Endothelial cell (in vitro differentiated cells): ENCODE measurements at regions not wholly inside any gene's neighbourhood (a gene's known extent, or its start where the extent isn't known, plus 50 kb on each side); places are given as distances from the start of the nearest gene placed in this dataset.

Experiments
- DNase-seq: peaks from one replicate; pipeline ENCODE4 v3.0.0; 2021; ENCODE audit warnings: low spot score
- H3K27ac Mint-ChIP-seq: one replicate; pipeline ENCODE4 v1.8.0; 2021; ENCODE audit warnings: mixed read lengths, inconsistent platforms; ENCODE audit not compliant: unreplicated experiment
- H3K27me3 Mint-ChIP-seq: one replicate; pipeline ENCODE4 v1.8.0; 2021; ENCODE audit warnings: mild to moderate bottlenecking, moderate library complexity, mixed read lengths, inconsistent platforms; ENCODE audit not compliant: unreplicated experiment
- H3K36me3 Mint-ChIP-seq: one replicate; pipeline ENCODE4 v1.8.0; 2021; ENCODE audit warnings: mild to moderate bottlenecking, low read depth, mixed read lengths, inconsistent platforms; ENCODE audit not compliant: unreplicated experiment
- H3K4me1 Mint-ChIP-seq: one replicate; pipeline ENCODE4 v1.8.0; 2021; ENCODE audit warnings: mild to moderate bottlenecking, mixed read lengths, inconsistent platforms; ENCODE audit not compliant: unreplicated experiment
- H3K4me3 Mint-ChIP-seq: one replicate; pipeline ENCODE4 v1.8.0; 2021; ENCODE audit warnings: mild to moderate bottlenecking, mixed read lengths, inconsistent platforms; ENCODE audit not compliant: unreplicated experiment
- H3K9me3 Mint-ChIP-seq: one replicate; pipeline ENCODE4 v1.8.0; 2021; ENCODE audit warnings: mixed read lengths, inconsistent platforms; ENCODE audit not compliant: unreplicated experiment
- CTCF ChIP-seq: fragments of 200-600 bp; sonication (generic); IDR thresholded peaks from one replicate; pipeline ENCODE4 v1.5.0; 2021; ENCODE audit warnings: antibody characterized with exemption; ENCODE audit not compliant: unreplicated experiment

- no peak overlapping the region for H3K4me3 Mint-ChIP-seq
- peaks cover 8% of the 10 kb centered on the region for H3K27me3 Mint-ChIP-seq
- TF ChIP-seq CTCF, result no peak
- H3K4me1 Mint-ChIP-seq, result peaks cover 14% of the 10 kb centered on the region
- H3K27ac Mint-ChIP-seq, result no peak overlapping the region
- H3K36me3 Mint-ChIP-seq, result no peaks in the 10 kb centered on the region
- DNase-seq, result no peak
- no peaks in the 10 kb centered on the region for H3K9me3 Mint-ChIP-seq
These were observed 285.1 kb upstream of the CAND1 start for GRCh38 chr12:66984077-66984476.

- Mint-ChIP-seq H3K36me3 (no peaks in the 10 kb centered on the region), H3K4me1 (peaks cover 14% of the 10 kb centered on the region), H3K27me3 (peaks cover 8% of the 10 kb centered on the region), H3K4me3 (no peak overlapping the region), H3K27ac (no peak overlapping the region), H3K9me3 (no peaks in the 10 kb centered on the region)
- DNase-seq, result no peak
- no peak for TF ChIP-seq CTCF
These were observed 284.2 kb upstream of the CAND1 start for GRCh38 chr12:66984962-66985361.

GRCh38 chr12:66999141-66999540, 270.0 kb upstream of the CAND1 start:
- Mint-ChIP-seq H3K27me3 (no peaks in the 10 kb centered on the region), H3K4me1 (peaks cover 8% of the 10 kb centered on the region), H3K36me3 (no peaks in the 10 kb centered on the region), H3K4me3 (no peak overlapping the region), H3K9me3 (no peaks in the 10 kb centered on the region), H3K27ac (no peak overlapping the region)
- no peak for DNase-seq
- no peak for TF ChIP-seq CTCF

- peaks cover 7% of the 10 kb centered on the region for H3K4me1 Mint-ChIP-seq
- TF ChIP-seq CTCF, result no peak
- no peaks in the 10 kb centered on the region for H3K27me3 Mint-ChIP-seq
- no peaks in the 10 kb centered on the region for H3K9me3 Mint-ChIP-seq
- H3K4me3 Mint-ChIP-seq, result no peak overlapping the region
- no peak overlapping the region for H3K27ac Mint-ChIP-seq
- H3K36me3 Mint-ChIP-seq, result no peaks in the 10 kb centered on the region
- no peak for DNase-seq
These were observed 267.9 kb upstream of the CAND1 start for GRCh38 chr12:67001251-67001650.

- no peaks in the 10 kb centered on the region for H3K36me3 Mint-ChIP-seq
These were observed 266.4 kb upstream of the CAND1 start for GRCh38 chr12:67002720-67003119.

More at GRCh38 chr12:67002720-67003119, 266.4 kb upstream of the CAND1 start:
- H3K9me3 Mint-ChIP-seq, result no peaks in the 10 kb centered on the region
- no peaks in the 10 kb centered on the region for H3K27me3 Mint-ChIP-seq
- no peak for DNase-seq
- H3K4me1 Mint-ChIP-seq, result peaks cover 7% of the 10 kb centered on the region
- H3K4me3 Mint-ChIP-seq, result no peak overlapping the region
- H3K27ac Mint-ChIP-seq, result no peak overlapping the region
- TF ChIP-seq CTCF, result no peak
